Ovary (tissue), 3 donors: ENCODE measurements at regions not wholly inside any gene's neighbourhood (a gene's known extent, or its start where the extent isn't known, plus 50 kb on each side); places are given as distances from the start of the nearest gene placed in this dataset.

Experiments
- CTCF ChIP-seq, 3 donors: fragments of 450-650 bp in 2 of 3; fragments of 200-600 bp in 1 of 3; IDR thresholded peaks; one replicate each; pipeline versions ENCODE4 v1.5.1 to v1.8.0; 2016 to 2022; ENCODE audit warnings: antibody characterized with exemption in 3 of 3, mild to moderate bottlenecking in 1 of 3
- EP300 ChIP-seq: sonication (generic); formaldehyde crosslinking; IDR thresholded peaks from one replicate; pipeline ENCODE4 v1.6.1; 2017; ENCODE audit warnings: antibody characterized with exemption
- POLR2A ChIP-seq: fragments of 450-650 bp; IDR thresholded peaks from one replicate; pipeline ENCODE4 v1.6.1; 2017; ENCODE audit warnings: antibody characterized with exemption, mild to moderate bottlenecking, moderate library complexity
- donor health status: DM: no; HTN: no; CAD: no.

- TF ChIP-seq EP300 (no peak), CTCF (IDR thresholded peaks at IDR 0.05) (no peak), POLR2A (no peak)
These were observed 408.5 kb upstream of the RGS17 start for GRCh38 chr6:153539602-153540001.
